ENCODE measurements at regions not wholly inside any gene's neighbourhood (a gene's known extent, or its start where the extent isn't known, plus 50 kb on each side); places are given as distances from the start of the nearest gene placed in this dataset.
A peak's percentile ranks its signal among the peaks of the same experiment; 100 is the strongest.
"Not testable (repeated sequence)": the region's sequence is repeated elsewhere in the genome, so short reads cannot be mapped to it uniquely, and the experiment has no call there.

- not testable (repeated sequence) for DNase-seq
These were observed 70.9 kb downstream of the NPIPA5 start for GRCh38 chr16:15307184-15307583.

GRCh38 chr16:15305889-15306288 is 72.2 kb downstream of the NPIPA5 start:
- peak; percentile 25 for DNase-seq

- not testable (repeated sequence) for DNase-seq
These were observed 74.3 kb downstream of the NPIPA5 start for GRCh38 chr16:15303667-15304324.

GRCh38 chr16:15297104-15297503 is 81.0 kb downstream of the NPIPA5 start:
- DNase-seq: not testable (repeated sequence)

GRCh38 chr16:15274796-15275195 is 103.3 kb downstream of the NPIPA5 start:
- not testable (repeated sequence) for DNase-seq

- not testable (repeated sequence) for DNase-seq
These were observed 104.1 kb downstream of the NPIPA5 start for GRCh38 chr16:15273964-15274363.

- not testable (repeated sequence) for DNase-seq
These were observed 111.2 kb downstream of the NPIPA5 start for GRCh38 chr16:15266941-15267340.

- not testable (repeated sequence) for DNase-seq
These were observed 115.9 kb downstream of the NPIPA5 start for GRCh38 chr16:15262212-15262611.

GRCh38 chr16:15247971-15248370 is 130.1 kb downstream of the NPIPA5 start:
- DNase-seq: not testable (repeated sequence)

- not testable (repeated sequence) for DNase-seq
These were observed 141.3 kb downstream of the NPIPA5 start for GRCh38 chr16:15236674-15237323.

GRCh38 chr16:15235140-15235539 is 141.1 kb upstream of the RRN3 start:
- DNase-seq: peak; percentile 0

GRCh38 chr16:15234702-15235101 is 140.6 kb upstream of the RRN3 start:
- DNase-seq: not testable (repeated sequence)

GRCh38 chr16:15230432-15230831 is 136.4 kb upstream of the RRN3 start:
- DNase-seq: not testable (repeated sequence)

- not testable (repeated sequence) for DNase-seq
These were observed 135.6 kb upstream of the RRN3 start for GRCh38 chr16:15229661-15230060.

GRCh38 chr16:15224651-15225050 is 130.6 kb upstream of the RRN3 start:
- not testable (repeated sequence) for DNase-seq

- DNase-seq: not testable (repeated sequence)
These were observed 129.3 kb upstream of the RRN3 start for GRCh38 chr16:15223398-15223797.

- peak; percentile 2 for DNase-seq
These were observed 125.9 kb upstream of the RRN3 start for GRCh38 chr16:15219679-15220615.

- not testable (repeated sequence) for DNase-seq
These were observed 124.9 kb upstream of the RRN3 start for GRCh38 chr16:15218856-15219500.

- DNase-seq: not testable (repeated sequence)
These were observed 113.3 kb upstream of the RRN3 start for GRCh38 chr16:15207202-15207981.

GRCh38 chr16:15206439-15206838 is 112.4 kb upstream of the RRN3 start:
- DNase-seq: not testable (repeated sequence)

- not testable (repeated sequence) for DNase-seq
These were observed 111.9 kb upstream of the RRN3 start for GRCh38 chr16:15205939-15206338.

GRCh38 chr16:15204571-15204970 is 110.5 kb upstream of the RRN3 start:
- not testable (repeated sequence) for DNase-seq
